ENCODE measurements at regions not wholly inside any gene's neighbourhood (a gene's known extent, or its start where the extent isn't known, plus 50 kb on each side); places are given as distances from the start of the nearest gene placed in this dataset.

DNA sequence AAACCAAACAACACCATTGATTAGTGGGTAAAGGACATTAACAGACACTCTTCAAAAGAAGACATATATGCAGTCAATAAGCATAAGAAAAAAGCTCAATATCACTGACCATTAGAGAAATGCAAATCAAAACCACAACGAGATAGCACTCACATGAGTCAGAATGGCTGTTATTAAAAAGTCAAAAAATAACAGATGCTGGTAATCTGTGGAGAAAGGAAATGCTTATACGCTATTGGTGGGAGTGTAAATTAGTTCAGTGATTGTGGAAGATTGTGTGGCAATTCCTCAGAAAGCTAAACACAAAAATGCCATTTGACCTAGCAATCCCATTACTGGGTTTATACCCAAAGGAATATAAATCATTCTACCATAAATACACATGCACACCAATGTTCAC is 182.6 kb downstream of the TRPC6 start:
- TF ChIP-seq, protein P1, sequence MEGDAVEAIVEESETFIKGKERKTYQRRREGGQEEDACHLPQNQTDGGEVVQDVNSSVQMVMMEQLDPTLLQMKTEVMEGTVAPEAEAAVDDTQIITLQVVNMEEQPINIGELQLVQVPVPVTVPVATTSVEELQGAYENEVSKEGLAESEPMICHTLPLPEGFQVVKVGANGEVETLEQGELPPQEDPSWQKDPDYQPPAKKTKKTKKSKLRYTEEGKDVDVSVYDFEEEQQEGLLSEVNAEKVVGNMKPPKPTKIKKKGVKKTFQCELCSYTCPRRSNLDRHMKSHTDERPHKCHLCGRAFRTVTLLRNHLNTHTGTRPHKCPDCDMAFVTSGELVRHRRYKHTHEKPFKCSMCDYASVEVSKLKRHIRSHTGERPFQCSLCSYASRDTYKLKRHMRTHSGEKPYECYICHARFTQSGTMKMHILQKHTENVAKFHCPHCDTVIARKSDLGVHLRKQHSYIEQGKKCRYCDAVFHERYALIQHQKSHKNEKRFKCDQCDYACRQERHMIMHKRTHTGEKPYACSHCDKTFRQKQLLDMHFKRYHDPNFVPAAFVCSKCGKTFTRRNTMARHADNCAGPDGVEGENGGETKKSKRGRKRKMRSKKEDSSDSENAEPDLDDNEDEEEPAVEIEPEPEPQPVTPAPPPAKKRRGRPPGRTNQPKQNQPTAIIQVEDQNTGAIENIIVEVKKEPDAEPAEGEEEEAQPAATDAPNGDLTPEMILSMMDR (conservative IDR thresholded peaks at IDR 0.05; ENCODE audit: low read depth), result no peak
- CTCF ChIA-PET, result no interaction called here
- POLR2A ChIA-PET (ENCODE audit: low non-redundant PET), result no interaction called here
- no peak for DNase-seq (ENCODE audit: low spot score)
- no peak overlapping the region for H3K27ac ChIP-seq

DNA sequence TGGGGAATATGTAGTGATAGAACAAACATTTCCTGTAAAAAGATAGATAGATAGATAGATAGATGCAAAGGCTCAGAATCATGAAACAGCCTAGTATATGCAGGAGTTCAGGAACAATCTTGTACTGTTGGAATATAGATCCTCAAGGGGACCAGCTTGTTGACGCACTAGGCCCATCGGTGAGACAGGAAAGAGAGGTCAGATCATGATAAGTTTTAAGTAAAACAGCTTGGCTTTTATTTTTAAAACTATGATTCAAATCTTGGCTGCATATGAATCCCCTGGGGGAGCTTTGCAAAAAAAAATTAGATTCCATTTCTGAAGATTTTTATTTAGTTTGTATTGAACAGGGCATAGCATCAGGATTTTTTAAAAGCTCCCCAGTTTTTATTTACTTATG is 185.8 kb downstream of the TRPC6 start:
- DNase-seq (ENCODE audit: low spot score), result no peak
- ChIA-PET CTCF (no interaction called here), POLR2A (ENCODE audit: low non-redundant PET) (no interaction called here)
- TF ChIP-seq, protein P1 (conservative IDR thresholded peaks at IDR 0.05; ENCODE audit: low read depth), result no peak
- H3K27ac ChIP-seq, result no peak overlapping the region

DNA sequence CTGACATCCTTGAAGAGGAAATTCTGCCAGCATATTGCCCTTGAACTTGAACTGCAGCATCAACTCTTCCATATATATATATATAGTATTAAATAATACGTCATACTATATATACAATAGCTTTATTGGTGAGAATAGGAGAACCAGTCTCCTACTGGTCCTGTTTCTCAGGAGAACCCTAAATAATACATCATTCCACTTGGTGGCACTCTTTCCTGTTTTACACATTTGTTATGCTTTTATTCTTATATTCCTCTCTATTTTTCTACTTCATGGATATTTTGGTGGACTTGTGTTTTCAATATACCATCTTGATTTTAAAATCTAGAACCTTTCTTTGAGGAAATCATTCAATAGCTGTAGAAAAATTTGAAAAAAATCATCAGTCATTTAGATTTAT is 193.3 kb downstream of the TRPC6 start:
- DNase-seq (ENCODE audit: low spot score), result no peak
- ChIA-PET CTCF (no interaction called here), POLR2A (ENCODE audit: low non-redundant PET) (no interaction called here)
- H3K27ac ChIP-seq, result no peak overlapping the region
- TF ChIP-seq, protein P1 (conservative IDR thresholded peaks at IDR 0.05; ENCODE audit: low read depth), result 0 out of 2 replicates have a peak, but pooled peaks have one; percentile 11

DNA sequence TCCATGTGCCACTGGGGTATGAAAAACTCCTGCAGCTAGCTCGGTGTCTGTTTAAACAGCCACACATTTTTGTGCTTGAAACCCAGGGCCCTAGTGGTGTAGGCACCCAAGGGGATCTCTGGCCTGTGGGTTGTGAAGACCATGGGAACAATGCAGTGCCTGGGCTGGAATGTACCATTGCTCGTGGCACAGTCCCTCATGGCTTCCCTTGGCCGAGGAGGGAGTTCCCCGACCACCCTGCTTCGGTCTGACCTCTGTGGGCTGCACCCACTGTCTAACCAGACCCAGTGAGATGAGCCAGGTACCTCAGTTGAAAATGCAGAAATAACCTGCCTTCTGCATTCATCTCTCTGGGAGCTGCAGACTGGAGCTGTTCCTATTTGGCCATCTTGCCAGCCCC is 214.0 kb downstream of the TRPC6 start:
- no peak overlapping the region for H3K27ac ChIP-seq
- TF ChIP-seq, protein P1 (conservative IDR thresholded peaks at IDR 0.05; ENCODE audit: low read depth), result no peak
- ChIA-PET POLR2A (ENCODE audit: low non-redundant PET) (no interaction called here), CTCF (no interaction called here)
- no peak for DNase-seq (ENCODE audit: low spot score)

DNA sequence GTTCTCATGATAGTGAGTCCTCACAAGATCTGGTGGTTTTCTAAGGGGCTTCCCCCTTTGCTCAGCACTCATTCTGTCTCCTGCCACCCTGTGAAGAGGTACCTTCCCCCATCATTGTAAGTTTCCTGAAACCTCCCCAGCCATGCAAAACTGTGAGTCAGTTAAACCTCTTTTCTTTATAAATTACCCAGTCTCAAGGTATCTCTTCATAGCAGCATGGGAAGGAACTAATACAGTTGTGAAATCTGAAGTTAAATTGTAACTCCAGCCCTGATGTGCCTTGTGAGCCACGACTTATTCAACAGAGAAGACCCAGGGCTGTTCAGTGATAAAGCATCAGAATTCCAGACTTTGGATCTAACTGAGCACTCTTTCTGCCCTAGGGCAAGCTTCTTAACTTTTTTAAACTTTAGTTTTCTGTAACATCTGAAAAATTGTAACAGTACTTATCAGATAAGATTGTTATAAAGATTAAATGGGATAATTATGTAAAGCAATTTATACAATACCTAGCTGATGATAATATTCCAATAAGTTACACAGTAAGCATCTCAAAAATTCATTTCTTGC is 220.0 kb downstream of the TRPC6 start:
- no peak for DNase-seq (ENCODE audit: low spot score)
- ChIA-PET CTCF (interaction anchor here (0.6 kb wide), 1 partner anchor 73 kb away, joined by 3 read pairs; no protein-coding TSS in a partner anchor), POLR2A (ENCODE audit: low non-redundant PET) (no interaction called here)
- H3K27ac ChIP-seq, result no peak overlapping the region
- TF ChIP-seq, protein P1 (conservative IDR thresholded peaks at IDR 0.05; ENCODE audit: low read depth), result no peak

DNA sequence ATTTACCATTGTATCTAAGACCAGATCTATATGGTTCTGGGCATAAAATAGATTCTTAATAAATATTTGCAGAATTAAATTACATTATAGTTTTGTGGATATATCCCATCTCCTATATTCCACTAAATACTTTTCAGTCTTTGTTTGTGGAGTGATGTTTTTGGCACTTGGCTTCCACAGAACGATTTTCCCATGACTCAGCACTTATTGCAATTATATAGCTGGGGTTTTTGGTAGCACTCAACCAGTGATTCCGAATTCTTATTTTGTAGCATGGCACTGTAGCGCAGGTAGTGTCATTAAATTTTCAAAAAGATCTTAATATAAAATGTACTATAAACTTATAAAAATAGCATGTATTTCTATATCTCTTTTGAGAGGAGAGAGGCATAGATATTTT is 221.2 kb downstream of the TRPC6 start:
- DNase-seq (ENCODE audit: low spot score), result no peak
- ChIA-PET CTCF (no interaction called here), POLR2A (ENCODE audit: low non-redundant PET) (no interaction called here)
- TF ChIP-seq, protein P1 (conservative IDR thresholded peaks at IDR 0.05; ENCODE audit: low read depth), result no peak
- H3K27ac ChIP-seq, result no peak overlapping the region

DNA sequence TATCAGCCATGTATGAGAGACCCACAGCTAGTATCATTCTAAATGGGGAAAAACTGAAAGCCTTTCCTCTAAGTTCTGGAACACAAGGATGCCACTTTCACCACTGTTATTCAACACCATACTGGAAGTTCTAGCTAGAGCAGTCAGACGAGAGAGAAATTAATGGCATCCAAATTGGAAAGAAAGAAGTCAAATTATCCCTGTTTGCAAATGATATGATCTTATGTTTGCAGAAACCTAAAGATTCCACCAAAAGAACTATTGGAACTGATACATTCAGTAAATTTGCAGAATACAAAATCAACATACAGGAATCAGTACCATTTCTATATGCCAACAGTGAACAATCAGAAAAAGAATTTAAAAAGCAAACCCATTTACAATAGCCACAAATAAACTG is 226.0 kb downstream of the TRPC6 start:
- DNase-seq (ENCODE audit: low spot score), result no peak
- no peak overlapping the region for H3K27ac ChIP-seq
- POLR2A ChIA-PET (ENCODE audit: low non-redundant PET), result no interaction called here
- CTCF ChIA-PET, result no interaction called here
- TF ChIP-seq, protein P1 (conservative IDR thresholded peaks at IDR 0.05; ENCODE audit: low read depth), result no peak
